ENCODE measurements at regions not wholly inside any gene's neighbourhood (a gene's known extent, or its start where the extent isn't known, plus 50 kb on each side); places are given as distances from the start of the nearest gene placed in this dataset.

GRCh38 chr14:44300916-44301315 is 206.2 kb downstream of the FSCB start:
- no peak for TF ChIP-seq POLR2A (IDR thresholded peaks at IDR 0.05)
- TF ChIP-seq CTCF (IDR thresholded peaks at IDR 0.05), result no peak
- no peak for TF ChIP-seq POLR2AphosphoS5 (IDR thresholded peaks at IDR 0.05; ENCODE audit: insufficient read depth in 1 of 2, low read depth in 1 of 2)
